ENCODE measurements at regions not wholly inside any gene's neighbourhood (a gene's known extent, or its start where the extent isn't known, plus 50 kb on each side); places are given as distances from the start of the nearest gene placed in this dataset.

DNA sequence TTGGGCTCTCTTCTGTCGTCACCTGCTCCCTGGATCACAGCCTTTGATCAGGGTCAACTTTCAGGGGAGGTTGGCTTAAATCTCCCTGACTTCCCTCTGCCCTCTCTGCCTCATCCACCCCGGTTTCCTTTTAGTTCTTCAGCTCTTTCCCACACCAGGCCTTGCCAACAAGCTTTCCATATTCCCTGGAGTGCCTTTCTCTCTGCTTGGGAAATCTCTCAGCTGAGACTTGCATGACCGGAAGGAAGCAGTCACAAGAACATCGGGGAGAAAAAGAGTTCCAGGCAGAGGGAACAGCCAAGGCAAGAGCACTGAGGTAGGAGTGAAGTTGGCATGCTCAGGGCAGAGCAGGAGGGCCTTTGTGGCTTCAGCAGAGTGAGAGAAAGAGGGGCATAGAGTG is 88.4 kb upstream of the HSPA9 start:
- Mint-ChIP-seq H3K9me3 (no peaks in the 10 kb centered on the region), H3K27me3 (ENCODE audit: low read depth) (no peaks in the 10 kb centered on the region), H3K36me3 (no peaks in the 10 kb centered on the region), H3K4me1 (peaks cover 24% of the 10 kb centered on the region), H3K4me3 (no peak overlapping the region), H3K27ac (no peak overlapping the region)
- DNase-seq (ENCODE audit: low spot score in 2 of 2, unreplicated experiment in 2 of 2), result no peak
- TF ChIP-seq, protein P1, sequence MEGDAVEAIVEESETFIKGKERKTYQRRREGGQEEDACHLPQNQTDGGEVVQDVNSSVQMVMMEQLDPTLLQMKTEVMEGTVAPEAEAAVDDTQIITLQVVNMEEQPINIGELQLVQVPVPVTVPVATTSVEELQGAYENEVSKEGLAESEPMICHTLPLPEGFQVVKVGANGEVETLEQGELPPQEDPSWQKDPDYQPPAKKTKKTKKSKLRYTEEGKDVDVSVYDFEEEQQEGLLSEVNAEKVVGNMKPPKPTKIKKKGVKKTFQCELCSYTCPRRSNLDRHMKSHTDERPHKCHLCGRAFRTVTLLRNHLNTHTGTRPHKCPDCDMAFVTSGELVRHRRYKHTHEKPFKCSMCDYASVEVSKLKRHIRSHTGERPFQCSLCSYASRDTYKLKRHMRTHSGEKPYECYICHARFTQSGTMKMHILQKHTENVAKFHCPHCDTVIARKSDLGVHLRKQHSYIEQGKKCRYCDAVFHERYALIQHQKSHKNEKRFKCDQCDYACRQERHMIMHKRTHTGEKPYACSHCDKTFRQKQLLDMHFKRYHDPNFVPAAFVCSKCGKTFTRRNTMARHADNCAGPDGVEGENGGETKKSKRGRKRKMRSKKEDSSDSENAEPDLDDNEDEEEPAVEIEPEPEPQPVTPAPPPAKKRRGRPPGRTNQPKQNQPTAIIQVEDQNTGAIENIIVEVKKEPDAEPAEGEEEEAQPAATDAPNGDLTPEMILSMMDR (IDR thresholded peaks at IDR 0.05; ENCODE audit: unreplicated experiment), result no peak

DNA sequence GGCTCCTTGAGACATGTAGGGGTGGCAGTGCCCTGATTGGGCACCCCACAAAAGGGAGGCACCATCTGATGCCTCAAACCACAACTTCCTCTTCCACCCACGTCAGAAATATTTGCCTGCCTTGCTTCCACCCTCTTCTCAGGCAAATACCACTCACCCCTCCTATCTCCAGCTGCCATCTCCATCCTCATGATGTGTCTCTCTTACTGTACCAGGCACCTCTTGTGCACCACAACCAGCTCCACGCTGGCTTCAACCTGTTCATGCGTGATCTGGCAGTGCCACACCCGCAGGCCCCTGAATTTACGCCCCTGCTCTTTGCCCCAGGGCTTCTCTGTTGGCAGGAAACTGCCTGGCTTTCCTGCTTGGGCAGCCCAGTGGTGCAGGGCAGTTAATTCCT is 87.8 kb upstream of the HSPA9 start:
- no peak for DNase-seq (ENCODE audit: low spot score in 2 of 2, unreplicated experiment in 2 of 2)
- no peaks in the 10 kb centered on the region for H3K36me3 Mint-ChIP-seq
- no peak overlapping the region for H3K4me3 Mint-ChIP-seq
- H3K27ac Mint-ChIP-seq, result no peak overlapping the region
- no peaks in the 10 kb centered on the region for H3K9me3 Mint-ChIP-seq
- TF ChIP-seq, protein P1 (IDR thresholded peaks at IDR 0.05; ENCODE audit: unreplicated experiment), result no peak
- H3K27me3 Mint-ChIP-seq (ENCODE audit: low read depth), result no peaks in the 10 kb centered on the region
- H3K4me1 Mint-ChIP-seq, result peaks cover 23% of the 10 kb centered on the region

DNA sequence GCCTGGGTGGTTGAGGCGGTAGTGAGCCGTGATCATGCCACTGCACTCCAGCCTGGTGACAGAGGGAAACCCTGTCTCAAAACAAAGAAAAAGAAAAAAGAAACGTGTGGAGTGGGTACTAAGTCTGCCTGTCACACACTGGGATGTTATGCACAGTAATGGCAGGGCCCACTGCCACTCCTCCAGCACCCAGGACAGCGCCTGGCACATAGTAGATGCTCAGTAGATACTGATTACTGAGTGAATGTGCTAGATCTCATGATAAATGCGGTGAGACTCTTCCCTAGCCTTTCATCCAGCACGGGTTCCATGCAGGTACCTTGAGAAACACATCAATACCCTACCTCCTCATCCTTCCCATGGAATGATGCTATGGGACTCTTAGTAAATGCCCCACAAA is 87.4 kb upstream of the HSPA9 start:
- no peak overlapping the region for H3K4me3 Mint-ChIP-seq
- H3K27me3 Mint-ChIP-seq (ENCODE audit: low read depth), result no peaks in the 10 kb centered on the region
- TF ChIP-seq, protein P1 (IDR thresholded peaks at IDR 0.05; ENCODE audit: unreplicated experiment), result no peak
- no peak overlapping the region for H3K27ac Mint-ChIP-seq
- H3K4me1 Mint-ChIP-seq, result peaks cover 23% of the 10 kb centered on the region
- H3K9me3 Mint-ChIP-seq, result no peaks in the 10 kb centered on the region
- H3K36me3 Mint-ChIP-seq, result no peaks in the 10 kb centered on the region
- no peak for DNase-seq (ENCODE audit: low spot score in 2 of 2, unreplicated experiment in 2 of 2)

DNA sequence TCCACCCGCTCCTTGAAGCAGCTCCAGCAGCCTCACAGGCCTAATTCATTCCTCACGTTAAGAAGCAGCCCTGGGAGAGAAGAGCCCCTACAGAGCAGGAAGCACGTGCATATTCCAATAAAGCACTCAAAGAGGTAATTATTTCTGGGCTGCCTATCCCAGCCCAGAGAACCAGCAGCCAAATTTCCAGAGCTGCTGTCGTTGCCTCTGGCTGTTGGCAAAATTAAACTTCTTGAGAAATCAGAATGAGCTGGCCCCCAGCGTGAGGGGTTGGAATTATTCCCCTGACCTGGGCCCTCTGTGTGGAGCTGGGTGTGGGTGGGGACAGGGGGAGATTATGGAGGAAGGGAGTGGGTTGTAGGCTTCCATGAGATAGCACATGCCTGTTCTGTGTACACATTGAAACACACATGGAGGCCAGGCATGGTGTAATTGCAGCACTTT is 86.8 kb upstream of the HSPA9 start:
- Mint-ChIP-seq H3K4me3 (no peak overlapping the region), H3K4me1 (peaks cover 24% of the 10 kb centered on the region), H3K27me3 (ENCODE audit: low read depth) (no peaks in the 10 kb centered on the region), H3K36me3 (no peaks in the 10 kb centered on the region), H3K27ac (no peak overlapping the region), H3K9me3 (no peaks in the 10 kb centered on the region)
- TF ChIP-seq, protein P1 (IDR thresholded peaks at IDR 0.05; ENCODE audit: unreplicated experiment), result no peak
- no peak for DNase-seq (ENCODE audit: low spot score in 2 of 2, unreplicated experiment in 2 of 2)

DNA sequence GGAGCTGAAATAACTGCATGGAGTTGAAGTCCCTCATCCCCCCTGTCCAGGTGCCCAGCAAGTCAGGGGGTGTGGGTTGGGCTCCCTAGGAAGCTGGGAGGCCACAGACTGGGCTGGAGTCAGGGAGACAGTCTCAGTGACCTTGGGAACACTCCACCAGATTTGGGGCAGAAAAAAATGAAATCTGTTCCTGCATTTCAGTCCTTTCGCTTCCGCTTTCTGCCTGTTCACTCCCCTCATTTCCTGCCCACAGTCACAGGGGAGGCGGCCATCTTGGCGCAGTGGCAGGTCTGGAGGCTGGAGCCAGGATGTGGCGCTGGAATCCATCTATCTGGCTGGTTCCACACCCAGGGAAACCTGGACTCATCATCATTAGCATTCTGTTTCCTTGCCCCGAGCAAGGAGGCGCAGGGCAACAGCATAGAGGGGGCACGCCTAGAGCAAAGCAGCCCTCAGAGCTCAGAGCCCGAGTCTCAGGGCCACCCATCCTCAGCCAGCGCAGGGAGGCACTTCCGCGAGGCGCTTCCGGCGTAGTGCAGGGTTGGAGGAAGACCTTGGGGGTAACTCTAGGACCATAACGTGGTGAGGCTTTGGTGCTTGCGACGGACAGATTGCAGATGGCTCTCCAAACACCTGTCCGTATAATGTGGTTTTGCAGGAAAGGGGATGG is 86.2 kb upstream of the HSPA9 start:
- peaks cover 29% of the 10 kb centered on the region for H3K4me1 Mint-ChIP-seq
- no peaks in the 10 kb centered on the region for H3K9me3 Mint-ChIP-seq
- H3K36me3 Mint-ChIP-seq, result no peaks in the 10 kb centered on the region
- TF ChIP-seq, protein P1 (IDR thresholded peaks at IDR 0.05; ENCODE audit: unreplicated experiment), result no peak
- DNase-seq (ENCODE audit: low spot score in 2 of 2, unreplicated experiment in 2 of 2), result no peak
- H3K27ac Mint-ChIP-seq, result no peak overlapping the region
- H3K4me3 Mint-ChIP-seq, result no peak overlapping the region
- no peaks in the 10 kb centered on the region for H3K27me3 Mint-ChIP-seq (ENCODE audit: low read depth)

All from mesothelial cell of epicardium (in vitro differentiated cells).